CD14-positive monocyte (primary cell): ENCODE measurements at regions not wholly inside any gene's neighbourhood (a gene's known extent, or its start where the extent isn't known, plus 50 kb on each side); places are given as distances from the start of the nearest gene placed in this dataset.

Source experiments
- DNase-seq, 3 donors: peaks; one replicate each; pipeline ENCODE4 v3.0.0-alpha.2; 2011 to 2022
- H2AFZ ChIP-seq: 2 replicates; pipeline ENCODE4 v1.6.0; 2012; ENCODE audit warnings: mild to moderate bottlenecking, low read depth, low read length, inconsistent platforms; ENCODE audit not compliant: insufficient read depth, poor library complexity, severe bottlenecking
- H3K27ac ChIP-seq, 2 donors: 1 replicate in 1 of 2; 2 replicates in 1 of 2; pipeline ENCODE4 v1.5.1; 2012 to 2013; ENCODE audit warnings: low read length in 2 of 2, control low read depth in 1 of 2, inconsistent platforms in 1 of 2, low read depth in 1 of 2, mild to moderate bottlenecking in 1 of 2
- H3K27me3 ChIP-seq, 2 donors: one replicate each; pipeline versions ENCODE4 v1.6.0 to v1.6.1; 2011 to 2013; ENCODE audit warnings: low read length in 2 of 2; ENCODE audit not compliant: control insufficient read depth in 2 of 2, insufficient read depth in 2 of 2
- H3K36me3 ChIP-seq, 2 donors: replicated peaks in 1 of 2; 1 replicate in 1 of 2; 2 replicates in 1 of 2; pipeline versions ENCODE4 v1.5.1 to v1.6.1; 2012 to 2013; ENCODE audit warnings: low read length in 2 of 2, control low read depth in 1 of 2, inconsistent platforms in 1 of 2, mild to moderate bottlenecking in 1 of 2; ENCODE audit not compliant: insufficient read depth in 2 of 2, control insufficient read depth in 1 of 2
- H3K4me1 ChIP-seq, 2 donors: 1 replicate in 1 of 2; 2 replicates in 1 of 2; pipeline versions ENCODE4 v1.5.1 to v1.6.1; 2012 to 2013; ENCODE audit warnings: low read length in 2 of 2, control low read depth in 1 of 2, inconsistent platforms in 1 of 2, mild to moderate bottlenecking in 1 of 2, moderate library complexity in 1 of 2; ENCODE audit not compliant: insufficient read depth in 2 of 2, control insufficient read depth in 1 of 2
- H3K4me2 ChIP-seq: replicated peaks from 2 replicates; pipeline ENCODE3; 2012; ENCODE audit warnings: low read length, moderate library complexity, mild to moderate bottlenecking; ENCODE audit not compliant: poor library complexity, severe bottlenecking; ENCODE audit errors: extremely low read depth
- H3K4me3 ChIP-seq, 3 experiments: fragments of 200-600 bp in 1 of 3; sonication (generic) in 1 of 3; replicated peaks in 1 of 3; 1 replicate in 2 of 3; 2 replicates in 1 of 3; pipeline ENCODE4 v1.5.1; 2011 to 2013; ENCODE audit warnings: low read length in 3 of 3, mild to moderate bottlenecking in 3 of 3, control low read depth in 2 of 3, low read depth in 2 of 3, inconsistent platforms in 1 of 3, moderate library complexity in 1 of 3
- H3K79me2 ChIP-seq: 2 replicates; pipeline ENCODE4 v1.6.0; 2012; ENCODE audit warnings: mild to moderate bottlenecking, control low read depth, inconsistent platforms, low read length, moderate library complexity; ENCODE audit not compliant: insufficient read depth
- H3K9ac ChIP-seq: 2 replicates; pipeline ENCODE4 v1.6.0; 2017; ENCODE audit warnings: low read length, mild to moderate bottlenecking; ENCODE audit not compliant: insufficient read depth, poor library complexity, severe bottlenecking
- H3K9me3 ChIP-seq, 2 donors: replicated peaks in 1 of 2; 1 replicate in 1 of 2; 2 replicates in 1 of 2; pipeline versions ENCODE4 v1.5.1 to v1.6.1; 2012 to 2013; ENCODE audit warnings: low read length in 2 of 2, control low read depth in 1 of 2; ENCODE audit not compliant: control insufficient read depth in 1 of 2, insufficient read depth in 1 of 2
- H4K20me1 ChIP-seq: 2 replicates; pipeline ENCODE4 v1.6.0; 2012; ENCODE audit warnings: mild to moderate bottlenecking, low read length, control low read depth, moderate library complexity; ENCODE audit not compliant: insufficient read depth
- H3K27ac Mint-ChIP-seq, 7 donors: one replicate each; pipeline ENCODE4 v1.8.0; 2020; ENCODE audit warnings: mild to moderate bottlenecking in 7 of 7, mixed read lengths in 7 of 7, moderate library complexity in 6 of 7, inconsistent platforms in 2 of 7
- H3K27me3 Mint-ChIP-seq, 3 donors: one replicate each; pipeline ENCODE4 v1.8.0; 2021 to 2022; ENCODE audit warnings: low read depth in 3 of 3, mild to moderate bottlenecking in 3 of 3, mixed read lengths in 3 of 3, moderate library complexity in 3 of 3, inconsistent platforms in 1 of 3
- H3K36me3 Mint-ChIP-seq, 2 donors: one replicate each; pipeline ENCODE4 v1.8.0; 2020; ENCODE audit warnings: mixed read lengths in 2 of 2, inconsistent platforms in 1 of 2, mild to moderate bottlenecking in 1 of 2
- H3K4me1 Mint-ChIP-seq: one replicate; pipeline ENCODE4 v1.8.0; 2020; ENCODE audit warnings: mild to moderate bottlenecking, mixed read lengths
- H3K4me3 Mint-ChIP-seq, 2 donors: one replicate each; pipeline ENCODE4 v1.8.0; 2020; ENCODE audit warnings: mild to moderate bottlenecking in 2 of 2, mixed read lengths in 2 of 2, moderate library complexity in 1 of 2
- H3K9me3 Mint-ChIP-seq, 7 donors: one replicate each; pipeline ENCODE4 v1.8.0; 2020 to 2022; ENCODE audit warnings: mixed read lengths in 7 of 7, mild to moderate bottlenecking in 6 of 7, moderate library complexity in 6 of 7, inconsistent platforms in 2 of 7
- CTCF ChIP-seq: fragments of 200-600 bp; IDR thresholded peaks from one replicate; pipeline ENCODE4 v1.8.0; 2022; ENCODE audit warnings: antibody characterized with exemption, mild to moderate bottlenecking
- WGBS: methylation state at CpG from one replicate; pipeline ENCODE4 v1.1.5; 2013; ENCODE audit warnings: missing lambda C conversion rate; ENCODE audit not compliant: insufficient coverage; 5-methylcytosine and 5-hydroxymethylcytosine counted together
- intact Hi-C, 2 donors: fragments of 100-400 bp; cut with micrococcal nuclease; formaldehyde crosslinking; loops; one replicate each; pipeline versions ENCODE4 v1.15.0 to v1.15.1; 2023

- no peaks in the 10 kb centered on the region for H3K4me1 ChIP-seq
- no peaks in the 10 kb centered on the region for H3K4me1 Mint-ChIP-seq
- DNase-seq, result no peak
- no peaks in the 10 kb centered on the region for H3K36me3 ChIP-seq
- no peaks in the 10 kb centered on the region for H3K79me2 ChIP-seq
- H3K9me3 ChIP-seq, result peaks cover 21 to 28% of the 10 kb centered on the region in 2 donors
- peaks cover 0 to 1% (median 0%) of the 10 kb centered on the region in 3 donors for H3K27me3 Mint-ChIP-seq
- no peak overlapping the region for H3K4me3 Mint-ChIP-seq
- H3K9ac ChIP-seq, result no peak overlapping the region
- H3K27ac ChIP-seq, result no peak overlapping the region
- intact Hi-C loops, result no loop called here
- H3K4me3 ChIP-seq, result no peak overlapping the region
- H3K27ac Mint-ChIP-seq, result no peak overlapping the region
- 92% methylated on average over 2 of the region's 4 CpGs for WGBS
- H3K36me3 Mint-ChIP-seq, result no peaks in the 10 kb centered on the region
- no peak for TF ChIP-seq CTCF
- no peaks in the 10 kb centered on the region for H3K27me3 ChIP-seq
- no peaks in the 10 kb centered on the region for H4K20me1 ChIP-seq
- peaks cover 3 to 23% (median 10%) of the 10 kb centered on the region in 7 donors for H3K9me3 Mint-ChIP-seq
- H3K4me2 ChIP-seq, result no peak overlapping the region
- H2AFZ ChIP-seq, result no peak overlapping the region
These were observed 329.6 kb downstream of the XPNPEP1 start for GRCh38 chr10:109593682-109594081.

- Mint-ChIP-seq H3K27me3 (peaks cover 0 to 1% (median 0%) of the 10 kb centered on the region in 3 donors), H3K4me3 (no peak overlapping the region), H3K36me3 (no peaks in the 10 kb centered on the region), H3K9me3 (peaks cover 1 to 16% (median 10%) of the 10 kb centered on the region in 7 donors), H3K4me1 (no peaks in the 10 kb centered on the region), H3K27ac (no peak overlapping the region)
- H3K27me3 ChIP-seq, result no peaks in the 10 kb centered on the region
- intact Hi-C loops, result no loop called here
- no peak overlapping the region for H3K4me3 ChIP-seq
- no peak for DNase-seq
- no peak overlapping the region for H2AFZ ChIP-seq
- no peak overlapping the region for H3K27ac ChIP-seq
- no peak for TF ChIP-seq CTCF
- H3K4me2 ChIP-seq, result no peak overlapping the region
- H3K36me3 ChIP-seq, result no peaks in the 10 kb centered on the region
- no CpG with 5 or more reads among the region's 3 CpGs for WGBS
- H3K9ac ChIP-seq, result no peak overlapping the region
- peaks cover 21 to 25% of the 10 kb centered on the region in 2 donors for H3K9me3 ChIP-seq
- H3K79me2 ChIP-seq, result no peaks in the 10 kb centered on the region
- H4K20me1 ChIP-seq, result no peaks in the 10 kb centered on the region
- H3K4me1 ChIP-seq, result no peaks in the 10 kb centered on the region
These were observed 330.9 kb downstream of the XPNPEP1 start for GRCh38 chr10:109592391-109592790.
